H9 (cell line): ENCODE measurements at regions not wholly inside any gene's neighbourhood (a gene's known extent, or its start where the extent isn't known, plus 50 kb on each side); places are given as distances from the start of the nearest gene placed in this dataset.

Source experiments
- DNase-seq: peaks from one replicate; pipeline ENCODE4 v3.0.0-alpha.2; 2017
- H2AFZ ChIP-seq: one replicate; pipeline ENCODE4 v1.6.1; 2013; ENCODE audit warnings: mild to moderate bottlenecking, low read length, control low read depth, moderate library complexity
- H2AK5ac ChIP-seq: 2 replicates; pipeline ENCODE4 v1.6.1; 2013; ENCODE audit warnings: low read length, control low read depth, mixed read lengths; ENCODE audit not compliant: insufficient read length
- H2BK120ac ChIP-seq: one replicate; pipeline ENCODE4 v1.6.1; 2013; ENCODE audit warnings: low read depth, mild to moderate bottlenecking, low read length, control low read depth, inconsistent platforms; ENCODE audit not compliant: poor library complexity, severe bottlenecking
- H2BK12ac ChIP-seq: 2 replicates; pipeline ENCODE4 v1.6.1; 2013; ENCODE audit warnings: low read length, control low read depth, mixed read lengths, low read depth; ENCODE audit not compliant: insufficient read length
- H2BK15ac ChIP-seq: 2 replicates; pipeline ENCODE4 v1.6.1; 2013; ENCODE audit warnings: low read depth, low read length, control low read depth
- H2BK20ac ChIP-seq: one replicate; pipeline ENCODE4 v1.6.1; 2013; ENCODE audit warnings: low read depth, mild to moderate bottlenecking, low read length, control low read depth, inconsistent platforms; ENCODE audit not compliant: poor library complexity, severe bottlenecking
- H2BK5ac ChIP-seq: 2 replicates; pipeline ENCODE4 v1.6.1; 2013; ENCODE audit warnings: low read length, control low read depth, mixed read lengths; ENCODE audit not compliant: insufficient read length
- H3K14ac ChIP-seq: 2 replicates; pipeline ENCODE4 v1.6.1; 2013; ENCODE audit warnings: low read length, control low read depth; ENCODE audit not compliant: insufficient read depth
- H3K18ac ChIP-seq: 2 replicates; pipeline ENCODE4 v1.6.1; 2013; ENCODE audit warnings: low read depth, mild to moderate bottlenecking, mixed read lengths, low read length, control low read depth; ENCODE audit not compliant: insufficient read length
- H3K23ac ChIP-seq: 2 replicates; pipeline ENCODE4 v1.6.1; 2013; ENCODE audit warnings: low read length, control low read depth, mixed read lengths, low read depth; ENCODE audit not compliant: insufficient read length
- H3K23me2 ChIP-seq: 2 replicates; pipeline ENCODE4 v1.6.1; 2013; ENCODE audit warnings: low read depth, mild to moderate bottlenecking, mixed read lengths, low read length, control low read depth; ENCODE audit not compliant: insufficient read length, poor library complexity, severe bottlenecking
- H3K27ac ChIP-seq: 2 replicates; pipeline ENCODE4 v1.5.1; 2013; ENCODE audit warnings: low read length, control low read depth, mixed read lengths, low read depth; ENCODE audit not compliant: insufficient read length
- H3K27me3 ChIP-seq: 2 replicates; pipeline ENCODE4 v1.6.1; 2013; ENCODE audit warnings: low read length, control low read depth, inconsistent platforms; ENCODE audit not compliant: insufficient read depth
- H3K4ac ChIP-seq: 2 replicates; pipeline ENCODE4 v1.6.1; 2013; ENCODE audit warnings: low read depth, mild to moderate bottlenecking, control low read depth, inconsistent platforms, low read length, moderate library complexity
- H3K4me1 ChIP-seq: 2 replicates; pipeline ENCODE4 v1.6.1; 2013; ENCODE audit warnings: low read length, control low read depth, inconsistent platforms; ENCODE audit not compliant: insufficient read depth
- H3K4me2 ChIP-seq: 2 replicates; pipeline ENCODE4 v1.6.1; 2013; ENCODE audit warnings: low read length, control low read depth, mixed read lengths; ENCODE audit not compliant: insufficient read length, insufficient read depth
- H3K56ac ChIP-seq: 2 replicates; pipeline ENCODE4 v1.6.1; 2013; ENCODE audit warnings: low read depth, mild to moderate bottlenecking, mixed read lengths, low read length, control low read depth; ENCODE audit not compliant: insufficient read length
- H3K79me1 ChIP-seq: 2 replicates; pipeline ENCODE4 v1.6.1; 2013; ENCODE audit warnings: low read depth, mild to moderate bottlenecking, moderate library complexity, low read length, control low read depth, inconsistent platforms; ENCODE audit not compliant: insufficient read depth, poor library complexity, severe bottlenecking
- H3K79me2 ChIP-seq: 2 replicates; pipeline ENCODE4 v1.6.1; 2013; ENCODE audit warnings: low read length, control low read depth, inconsistent platforms; ENCODE audit not compliant: insufficient read depth
- H3K9ac ChIP-seq: 2 replicates; pipeline ENCODE4 v1.6.1; 2013; ENCODE audit warnings: low read length, control low read depth, mixed read lengths; ENCODE audit not compliant: insufficient read length; ENCODE audit errors: extremely low read depth
- H3K9me3 ChIP-seq: one replicate; pipeline ENCODE4 v1.6.1; 2013; ENCODE audit warnings: low read depth, low read length, inconsistent platforms; ENCODE audit not compliant: control insufficient read depth
- H3T11ph ChIP-seq: one replicate; pipeline ENCODE4 v1.6.1; 2013; ENCODE audit warnings: mild to moderate bottlenecking, low read length, control low read depth, inconsistent platforms
- H4K20me1 ChIP-seq: one replicate; pipeline ENCODE4 v1.6.1; 2013; ENCODE audit not compliant: control insufficient read depth, insufficient read length, insufficient read depth
- H4K5ac ChIP-seq: 2 replicates; pipeline ENCODE4 v1.6.1; 2013; ENCODE audit warnings: low read depth, mild to moderate bottlenecking, mixed read lengths, low read length, control low read depth; ENCODE audit not compliant: insufficient read length
- H4K8ac ChIP-seq: replicated peaks from 2 replicates; pipeline ENCODE4 v1.6.1; 2013; ENCODE audit warnings: low read length, control low read depth, mixed read lengths, low read depth; ENCODE audit not compliant: insufficient read length
- H4K91ac ChIP-seq: 2 replicates; pipeline ENCODE4 v1.6.1; 2013; ENCODE audit warnings: low read depth, mild to moderate bottlenecking, moderate library complexity, mixed read lengths, low read length, control low read depth; ENCODE audit not compliant: insufficient read length
- H3K27ac Mint-ChIP-seq, 3 experiments: 2 replicates in 2 of 3; 3 replicates in 1 of 3; pipeline ENCODE4 v1.8.0; 2020 to 2021; ENCODE audit warnings: mixed read lengths in 3 of 3, mild to moderate bottlenecking in 1 of 3, moderate library complexity in 1 of 3
- H3K27me3 Mint-ChIP-seq: 2 replicates; pipeline ENCODE4 v1.8.0; 2021; ENCODE audit warnings: low read depth, mild to moderate bottlenecking, moderate library complexity, mixed read lengths
- H3K36me3 Mint-ChIP-seq, 3 experiments: 2 replicates in 2 of 3; 3 replicates in 1 of 3; pipeline ENCODE4 v1.8.0; 2020 to 2021; ENCODE audit warnings: low read depth in 3 of 3, mixed read lengths in 3 of 3; ENCODE audit not compliant: insufficient read depth in 1 of 3
- H3K4me1 Mint-ChIP-seq, 2 experiments: 2 replicates each; pipeline ENCODE4 v1.8.0; 2020; ENCODE audit warnings: mixed read lengths in 2 of 2
- H3K4me3 Mint-ChIP-seq, 2 experiments: 2 replicates in 1 of 2; 3 replicates in 1 of 2; pipeline ENCODE4 v1.8.0; 2020 to 2021; ENCODE audit warnings: mild to moderate bottlenecking in 2 of 2, mixed read lengths in 2 of 2, moderate library complexity in 1 of 2
- H3K9me3 Mint-ChIP-seq, 2 experiments: 2 replicates in 1 of 2; 3 replicates in 1 of 2; pipeline ENCODE4 v1.8.0; 2020; ENCODE audit warnings: mild to moderate bottlenecking in 2 of 2, mixed read lengths in 2 of 2, moderate library complexity in 1 of 2
- WGBS: extraction: QIAGEN DNeasy Blood & Tissue Kit; methylation state at CpG from one replicate; pipeline ENCODE4 v1.1.7; 2013; ENCODE audit warnings: missing lambda C conversion rate, low lambda C conversion rate, mixed read lengths; ENCODE audit not compliant: insufficient read length; ENCODE audit errors: extremely low coverage; 5-methylcytosine and 5-hydroxymethylcytosine counted together
- TF ChIP-seq, protein P1 (sequence below): fragments of 200-600 bp; sonication (generic); conservative IDR thresholded peaks from 3 replicates; pipeline ENCODE4 v1.8.0; 2021; ENCODE audit warnings: antibody characterized with exemption, mild to moderate bottlenecking

DNA sequence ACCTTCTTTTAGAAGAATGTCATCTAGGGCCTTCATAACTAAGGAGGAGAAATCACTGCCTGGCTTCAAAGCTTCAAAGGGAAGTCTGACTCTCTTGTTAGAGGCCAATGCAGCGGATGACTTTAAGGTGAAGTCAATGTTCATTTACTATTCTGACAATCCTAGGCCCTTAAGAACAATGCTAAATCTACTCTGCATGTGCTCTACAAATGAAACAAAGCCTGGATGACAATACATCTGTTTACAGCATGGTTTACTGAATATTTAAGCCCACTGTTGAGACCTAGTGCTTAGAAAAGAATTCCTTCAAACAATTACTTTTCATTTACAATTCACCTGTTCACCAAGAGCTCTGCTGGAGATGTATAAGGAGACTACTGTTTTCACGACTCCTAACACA, 160.4 kb upstream of the EPHA3 start:
- peaks cover 3% of the 10 kb centered on the region in 2 experiments; a peak in 2 of 5 replicates for H3K9me3 Mint-ChIP-seq
- no peak overlapping the region for H3K4me3 Mint-ChIP-seq
- TF ChIP-seq, protein P1, sequence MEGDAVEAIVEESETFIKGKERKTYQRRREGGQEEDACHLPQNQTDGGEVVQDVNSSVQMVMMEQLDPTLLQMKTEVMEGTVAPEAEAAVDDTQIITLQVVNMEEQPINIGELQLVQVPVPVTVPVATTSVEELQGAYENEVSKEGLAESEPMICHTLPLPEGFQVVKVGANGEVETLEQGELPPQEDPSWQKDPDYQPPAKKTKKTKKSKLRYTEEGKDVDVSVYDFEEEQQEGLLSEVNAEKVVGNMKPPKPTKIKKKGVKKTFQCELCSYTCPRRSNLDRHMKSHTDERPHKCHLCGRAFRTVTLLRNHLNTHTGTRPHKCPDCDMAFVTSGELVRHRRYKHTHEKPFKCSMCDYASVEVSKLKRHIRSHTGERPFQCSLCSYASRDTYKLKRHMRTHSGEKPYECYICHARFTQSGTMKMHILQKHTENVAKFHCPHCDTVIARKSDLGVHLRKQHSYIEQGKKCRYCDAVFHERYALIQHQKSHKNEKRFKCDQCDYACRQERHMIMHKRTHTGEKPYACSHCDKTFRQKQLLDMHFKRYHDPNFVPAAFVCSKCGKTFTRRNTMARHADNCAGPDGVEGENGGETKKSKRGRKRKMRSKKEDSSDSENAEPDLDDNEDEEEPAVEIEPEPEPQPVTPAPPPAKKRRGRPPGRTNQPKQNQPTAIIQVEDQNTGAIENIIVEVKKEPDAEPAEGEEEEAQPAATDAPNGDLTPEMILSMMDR, result no peak
- Histone ChIP-seq H2AFZ (no peak overlapping the region), H3K4ac (no peak overlapping the region), H3T11ph (no peak overlapping the region), H2BK12ac (no peak overlapping the region), H3K27ac (no peak overlapping the region), H2BK15ac (no peak overlapping the region), H3K4me1 (no peaks in the 10 kb centered on the region), H3K4me2 (no peak overlapping the region), H2BK20ac (no peak overlapping the region), H3K79me2 (no peaks in the 10 kb centered on the region), H4K20me1 (no peaks in the 10 kb centered on the region), H3K56ac (no peak overlapping the region), H4K8ac (no peak overlapping the region), H3K18ac (no peak overlapping the region), H2AK5ac (no peak overlapping the region), H3K9me3 (no peaks in the 10 kb centered on the region), H3K9ac (no peak overlapping the region), H3K79me1 (no peaks in the 10 kb centered on the region), H2BK120ac (no peak overlapping the region), H4K5ac (no peak overlapping the region), H3K14ac (no peak overlapping the region), H2BK5ac (no peak overlapping the region), H3K23ac (no peak overlapping the region), H3K23me2 (no peaks in the 10 kb centered on the region), H3K27me3 (no peaks in the 10 kb centered on the region), H4K91ac (no peak overlapping the region)
- H3K4me1 Mint-ChIP-seq, result peaks cover 25 to 26% of the 10 kb centered on the region in 2 experiments
- H3K27me3 Mint-ChIP-seq, result no peaks in the 10 kb centered on the region
- no CpG with 5 or more reads among the region's 2 CpGs for WGBS
- H3K27ac Mint-ChIP-seq, result peak overlapping the region in 1 of 3 experiments; percentile 77; a peak in 1 of 7 replicates
- H3K36me3 Mint-ChIP-seq, result peaks cover 0 to 23% (median 2%) of the 10 kb centered on the region in 3 experiments; a peak in 3 of 7 replicates
- DNase-seq, result no peak
